HepG2 (cell line): ENCODE measurements at regions not wholly inside any gene's neighbourhood (a gene's known extent, or its start where the extent isn't known, plus 50 kb on each side); places are given as distances from the start of the nearest gene placed in this dataset.

ENCODE experiments used
- ATAC-seq: fragments of 200-7000 bp; cut with Tn5 transposase; 3 replicates; pipeline ENCODE4 v1.9.1; 2020; ENCODE audit warnings: mild to moderate bottlenecking, moderate library complexity
- BruUV-seq: library from RNA; stranded (reverse); fragments of 400-500 nt; replicated peaks from 2 replicates; lab custom pipeline; 2021; lab: Mats Ljungman, UMichigan
- CTCF ChIA-PET: fragments of 300-600 bp; formaldehyde crosslinking; extraction: SDS; loops from one replicate; lab custom pipeline; 2021; ENCODE audit warnings: low total read pairs, inconsistent platforms, low intra/inter-chr PET ratio; lab: Yijun Ruan, JAX
- POLR2A ChIA-PET: fragments of 350-600 bp; sonication (Branson Sonifier 250); formaldehyde crosslinking; loops from one replicate; lab custom pipeline; 2020; ENCODE audit warnings: antibody characterized with exemption, inconsistent platforms; lab: Yijun Ruan, JAX
- DNase-seq: peaks from one replicate; pipeline ENCODE4 v3.0.0-alpha.2; 2015; ENCODE audit warnings: low spot score
- FAIRE-seq: peaks from 3 replicates; lab custom pipeline; 2011; peaks lifted over from hg19 to GRCh38; lab: Jason Lieb, UNC
- H2AFZ ChIP-seq: one replicate; pipeline ENCODE4 v1.6.1; 2011; ENCODE audit warnings: low read length, inconsistent platforms
- H3K27ac ChIP-seq: fragments of 300-600 bp; 3 replicates; pipeline ENCODE4 v1.8.0; 2011; ENCODE audit warnings: mixed run types, mild to moderate bottlenecking, mixed read lengths, low read length, inconsistent platforms; ENCODE audit not compliant: insufficient read depth; ENCODE audit errors: extremely low read length
- H3K27me3 ChIP-seq, 2 experiments: fragments of 200-600 bp in 1 of 2; 2 replicates in 1 of 2; 3 replicates in 1 of 2; pipeline versions ENCODE4 v1.6.0 to v1.8.0; 2011; ENCODE audit warnings: low read length in 2 of 2, mild to moderate bottlenecking in 2 of 2, moderate library complexity in 2 of 2, inconsistent platforms in 1 of 2; ENCODE audit not compliant: insufficient read depth in 2 of 2, control insufficient read depth in 1 of 2
- H3K36me3 ChIP-seq, 2 experiments: fragments of 200-600 bp in 1 of 2; replicated peaks in 1 of 2; 2 replicates in 1 of 2; 3 replicates in 1 of 2; pipeline versions ENCODE4 v1.5.1 to v1.8.0; 2011; ENCODE audit warnings: low read length in 2 of 2, inconsistent platforms in 1 of 2; ENCODE audit not compliant: insufficient read depth in 2 of 2, control insufficient read depth in 1 of 2
- H3K4me1 ChIP-seq: 2 replicates; pipeline ENCODE4 v1.5.1; 2012; ENCODE audit warnings: low read length, inconsistent platforms; ENCODE audit not compliant: insufficient read depth
- H3K4me2 ChIP-seq: 2 replicates; pipeline ENCODE4 v1.6.0; 2011; ENCODE audit warnings: low read depth, low read length, inconsistent platforms
- H3K4me3 ChIP-seq, 3 experiments: fragments of 200-600 bp in 1 of 3; sonication (generic), shearing (Covaris generic) in 1 of 3; replicated peaks in 1 of 3; 2 replicates each; pipeline ENCODE4 v1.5.1; 2011 to 2016; ENCODE audit warnings: low read length in 3 of 3, inconsistent platforms in 2 of 3, low read depth in 2 of 3, mild to moderate bottlenecking in 2 of 3, control low read depth in 1 of 3, mixed read lengths in 1 of 3; ENCODE audit not compliant: insufficient read depth in 1 of 3
- H3K79me2 ChIP-seq: one replicate; pipeline ENCODE4 v1.6.1; 2011; ENCODE audit warnings: low read length, inconsistent platforms; ENCODE audit not compliant: insufficient read depth
- H3K9ac ChIP-seq: 2 replicates; pipeline ENCODE4 v1.6.0; 2011; ENCODE audit warnings: mild to moderate bottlenecking, low read depth, low read length, inconsistent platforms; ENCODE audit not compliant: insufficient read depth
- H3K9me3 ChIP-seq: 2 replicates; pipeline ENCODE4 v1.5.1; 2012; ENCODE audit warnings: mild to moderate bottlenecking, low read length
- H4K20me1 ChIP-seq: 2 replicates; pipeline ENCODE4 v1.6.0; 2011; ENCODE audit warnings: inconsistent platforms, mild to moderate bottlenecking, low read length, moderate library complexity; ENCODE audit not compliant: insufficient read depth
- ISL2 ChIP-seq: sonication (generic); formaldehyde crosslinking; IDR thresholded peaks from 2 replicates; pipeline ENCODE4 v1.5.0; 2020; ENCODE audit warnings: missing genetic modification reagents
- TFAP4 ChIP-seq: sonication (generic); IDR thresholded peaks from 2 replicates; pipeline ENCODE4 v1.6.1; 2016; ENCODE audit warnings: low read depth, borderline replicate concordance
- YY1 ChIP-seq: IDR thresholded peaks from 2 replicates; pipeline ENCODE4 v1.6.1; 2011; ENCODE audit warnings: low read length, low read depth, moderate library complexity, mild to moderate bottlenecking; ENCODE audit not compliant: insufficient read depth, insufficient replicate concordance
- ZBTB46 ChIP-seq: sonication (generic); formaldehyde crosslinking; IDR thresholded peaks from 2 replicates; pipeline ENCODE4 v1.4.0; 2020; ENCODE audit warnings: mild to moderate bottlenecking, missing genetic modification reagents, borderline replicate concordance
- ZNF180 ChIP-seq: sonication (generic); formaldehyde crosslinking; IDR thresholded peaks from 2 replicates; pipeline ENCODE4 v1.4.0; 2020; ENCODE audit warnings: low read depth, missing genetic modification reagents, borderline replicate concordance
- ZNF276 ChIP-seq: sonication (generic); formaldehyde crosslinking; IDR thresholded peaks from 2 replicates; pipeline ENCODE4 v1.4.0; 2020; ENCODE audit warnings: mild to moderate bottlenecking, low read depth, missing genetic modification reagents
- ZNF646 ChIP-seq: sonication (generic); formaldehyde crosslinking; IDR thresholded peaks from 2 replicates; pipeline ENCODE4 v1.9.0; 2021; ENCODE audit warnings: mild to moderate bottlenecking, missing genetic modification reagents
- ZNF724P ChIP-seq: sonication (generic); formaldehyde crosslinking; IDR thresholded peaks from 2 replicates; pipeline ENCODE4 v1.8.0; 2022; ENCODE audit warnings: missing genetic modification reagents, borderline replicate concordance
- ZNF879 ChIP-seq: sonication (generic); formaldehyde crosslinking; IDR thresholded peaks from 2 replicates; pipeline ENCODE4 v1.8.1; 2023; ENCODE audit warnings: missing genetic modification reagents
- WGBS: methylation state at CpG from one replicate; pipeline ENCODE4 v1.1.6; 2017; ENCODE audit warnings: low lambda C conversion rate; 5-methylcytosine and 5-hydroxymethylcytosine counted together
- in situ Hi-C: cut with HindIII; loops from 2 replicates; pipeline ENCODE4 v1.10.0; 2017; ENCODE audit warnings: low pct_unique_long_range_greater_than_20kb; ENCODE audit not compliant: extremely low pct_ligation_motif_present
- intact Hi-C: fragments of 100-400 bp; cut with micrococcal nuclease; formaldehyde crosslinking; loops from one replicate; pipeline ENCODE4 v1.10.0; 2022; ENCODE audit not compliant: unreplicated experiment

- FAIRE-seq (no peak), ATAC-seq (peak; percentile 33; the same call in 2 of the 3 replicates), DNase-seq (peak; percentile 43)
- in situ Hi-C loops (no loop called here), intact Hi-C loops (no loop called here)
- no peaks in the 10 kb centered on the region for H3K79me2 ChIP-seq
- H3K36me3 ChIP-seq, result no peaks in the 10 kb centered on the region
- ChIA-PET CTCF (no interaction called here), POLR2A (no interaction called here)
- H3K9me3 ChIP-seq, result no peaks in the 10 kb centered on the region
- peaks cover 35% of the 10 kb centered on the region for H3K4me1 ChIP-seq
- no peak overlapping the region for H3K27ac ChIP-seq
- H4K20me1 ChIP-seq, result no peaks in the 10 kb centered on the region
- no peak overlapping the region for H3K9ac ChIP-seq
- BruUV-seq, result no TSS peak
- no peak overlapping the region for H2AFZ ChIP-seq
- 39% methylated on average over 2 of the region's 2 CpGs for WGBS
- no peak overlapping the region for H3K4me3 ChIP-seq
- H3K27me3 ChIP-seq, result no peaks in the 10 kb centered on the region
- no peak overlapping the region for H3K4me2 ChIP-seq
- TF ChIP-seq ZNF646 (CRISPR knock-in tag), result no peak
- no peak for TF ChIP-seq ISL2 (CRISPR knock-in tag)
- TF ChIP-seq TFAP4, result peak; percentile 52; the same call in 1 of the 2 replicates
- TF ChIP-seq ZNF276, result no peak
- no peak for TF ChIP-seq ZBTB46 (CRISPR knock-in tag)
- TF ChIP-seq ZNF879 (CRISPR knock-in tag), result no peak
- no peak for TF ChIP-seq ZNF724P (CRISPR knock-in tag)
- no peak for TF ChIP-seq YY1
- no peak for TF ChIP-seq ZNF180
Observed at GRCh38 chr5:42985129-42986037, 54.7 kb downstream of the ANXA2R start.
